Mucosa of rectum (tissue), 2 donors: ENCODE measurements at regions not wholly inside any gene's neighbourhood (a gene's known extent, or its start where the extent isn't known, plus 50 kb on each side); places are given as distances from the start of the nearest gene placed in this dataset.

ENCODE experiments used
- H3K27ac ChIP-seq, 2 donors: one replicate each; pipeline ENCODE4 v1.7.0; 2013; ENCODE audit warnings: inconsistent platforms in 2 of 2, low read depth in 2 of 2, low read length in 2 of 2
- H3K27me3 ChIP-seq, 2 donors: one replicate each; pipeline ENCODE4 v1.7.0; 2013; ENCODE audit warnings: low read length in 2 of 2; ENCODE audit not compliant: control insufficient read depth in 2 of 2, insufficient read depth in 2 of 2
- H3K36me3 ChIP-seq, 2 donors: one replicate each; pipeline ENCODE4 v1.7.0; 2013; ENCODE audit warnings: low read length in 2 of 2; ENCODE audit not compliant: control insufficient read depth in 2 of 2, insufficient read depth in 2 of 2
- H3K4me1 ChIP-seq, 2 donors: one replicate each; pipeline ENCODE4 v1.7.0; 2013; ENCODE audit warnings: low read length in 2 of 2, mild to moderate bottlenecking in 1 of 2; ENCODE audit not compliant: control insufficient read depth in 2 of 2, insufficient read depth in 2 of 2
- H3K4me3 ChIP-seq, 2 donors: one replicate each; pipeline ENCODE4 v1.7.0; 2013; ENCODE audit warnings: low read length in 2 of 2
- H3K9ac ChIP-seq, 2 donors: one replicate each; pipeline ENCODE4 v1.7.0; 2013; ENCODE audit warnings: low read length in 2 of 2, low read depth in 1 of 2, mild to moderate bottlenecking in 1 of 2
- H3K9me3 ChIP-seq, 2 donors: one replicate each; pipeline ENCODE4 v1.7.0; 2013; ENCODE audit warnings: low read length in 2 of 2; ENCODE audit not compliant: control insufficient read depth in 2 of 2
- donor health status: healthy.
- donor health status: Normal muscosa, but diverticular disease.

DNA sequence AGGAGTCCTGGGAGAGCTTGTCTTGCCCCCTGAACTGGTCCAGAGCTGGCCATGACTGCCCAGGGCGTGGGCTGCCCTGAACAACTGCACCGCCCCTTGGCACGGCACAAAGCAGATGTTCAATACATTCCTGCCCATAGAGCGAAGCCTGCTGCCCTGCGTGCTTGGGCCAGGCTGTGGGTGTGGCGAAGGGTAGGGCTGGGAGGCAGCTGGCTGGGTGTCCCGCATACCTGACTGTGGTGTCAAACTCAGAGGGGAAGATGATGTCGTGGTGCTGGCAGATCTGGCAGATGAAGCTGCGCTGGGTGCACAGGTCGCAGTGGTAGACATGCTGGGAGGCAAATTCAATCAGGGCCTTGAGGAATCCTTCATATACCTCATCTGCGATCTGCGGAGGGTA, 124.2 kb upstream of the SMURF2 start:
- no peaks in the 10 kb centered on the region for H3K27me3 ChIP-seq
- H3K4me1 ChIP-seq = peaks cover 17 to 24% of the 10 kb centered on the region in 2 donors
- H3K9me3 ChIP-seq = no peaks in the 10 kb centered on the region
- no peak overlapping the region for H3K4me3 ChIP-seq
- H3K36me3 ChIP-seq = peaks cover 8 to 31% of the 10 kb centered on the region in 2 donors
- H3K27ac ChIP-seq = no peak overlapping the region
- H3K9ac ChIP-seq = no peak overlapping the region

GRCh38 chr17:64785011-64785421, 122.9 kb upstream of the SMURF2 start:
- no peaks in the 10 kb centered on the region for H3K27me3 ChIP-seq
- peaks cover 22 to 32% of the 10 kb centered on the region in 2 donors for H3K4me1 ChIP-seq
- no peak overlapping the region for H3K9ac ChIP-seq
- H3K36me3 ChIP-seq = peaks cover 8 to 31% of the 10 kb centered on the region in 2 donors
- no peaks in the 10 kb centered on the region for H3K9me3 ChIP-seq
- H3K27ac ChIP-seq = no peak overlapping the region
- H3K4me3 ChIP-seq = no peak overlapping the region

DNA sequence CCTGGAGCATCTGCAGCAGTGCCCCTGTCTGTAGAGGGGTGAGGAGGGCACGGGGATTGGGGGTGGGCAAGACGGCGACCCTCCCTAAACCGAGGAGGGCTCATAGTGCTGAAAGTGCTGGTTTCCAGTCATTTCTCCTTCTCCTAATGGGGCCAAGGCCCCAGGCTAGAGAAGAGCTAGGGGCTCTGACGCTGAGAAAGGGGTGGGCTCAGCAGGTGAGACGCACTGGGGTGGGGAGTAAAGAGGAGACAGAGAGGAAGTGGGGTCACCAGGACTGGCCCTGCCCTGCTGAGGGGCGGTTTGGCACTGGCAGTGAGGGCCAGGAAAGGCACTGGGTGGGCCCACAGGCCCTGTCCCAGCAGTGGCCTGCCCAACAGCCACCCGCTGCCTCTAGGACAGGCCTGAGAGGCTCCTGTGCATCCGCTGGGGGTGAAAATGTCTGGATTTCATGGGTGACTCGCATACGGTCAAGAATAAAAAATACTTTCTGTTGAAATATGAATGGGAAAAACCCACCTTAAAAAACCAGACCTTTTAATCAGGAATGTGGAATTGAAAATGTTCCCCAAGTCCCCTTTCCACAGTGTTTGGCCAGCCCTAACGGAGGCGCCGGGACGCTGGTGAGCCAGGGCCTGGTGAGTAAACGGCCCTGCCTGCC, 122.4 kb upstream of the SMURF2 start:
- Histone ChIP-seq H3K9me3 (no peaks in the 10 kb centered on the region), H3K36me3 (peaks cover 8 to 31% of the 10 kb centered on the region in 2 donors), H3K27ac (no peak overlapping the region), H3K27me3 (peaks cover under 1 to 1% of the 10 kb centered on the region in 2 donors), H3K9ac (no peak overlapping the region), H3K4me3 (no peak overlapping the region), H3K4me1 (peaks cover 26 to 37% of the 10 kb centered on the region in 2 donors)

GRCh38 chr17:64783556-64784352, 121.6 kb upstream of the SMURF2 start:
- H3K4me1 ChIP-seq = peaks cover 33 to 44% of the 10 kb centered on the region in 2 donors
- peaks cover 5 to 7% of the 10 kb centered on the region in 2 donors for H3K27me3 ChIP-seq
- peaks cover 8 to 31% of the 10 kb centered on the region in 2 donors for H3K36me3 ChIP-seq
- no peak overlapping the region for H3K9ac ChIP-seq
- no peak overlapping the region for H3K27ac ChIP-seq
- H3K9me3 ChIP-seq = no peaks in the 10 kb centered on the region
- no peak overlapping the region for H3K4me3 ChIP-seq

- Histone ChIP-seq H3K9me3 (no peaks in the 10 kb centered on the region), H3K36me3 (peaks cover 8 to 31% of the 10 kb centered on the region in 2 donors), H3K4me1 (peaks cover 39 to 45% of the 10 kb centered on the region in 2 donors), H3K27me3 (peaks cover 7 to 9% of the 10 kb centered on the region in 2 donors), H3K27ac (no peak overlapping the region), H3K9ac (no peak overlapping the region), H3K4me3 (no peak overlapping the region)
These were observed 120.9 kb upstream of the SMURF2 start for GRCh38 chr17:64783031-64783461.

- H3K9me3 ChIP-seq = no peaks in the 10 kb centered on the region
- peaks cover 9 to 11% of the 10 kb centered on the region in 2 donors for H3K27me3 ChIP-seq
- peak overlapping the region; percentile 15 to 16 for H3K27ac ChIP-seq
- peaks cover 38 to 40% of the 10 kb centered on the region in 2 donors for H3K4me1 ChIP-seq
- H3K9ac ChIP-seq = peak overlapping the region in 1 of 2 donors; percentile 22
- peak overlapping the region in 1 of 2 donors; percentile 44 for H3K4me3 ChIP-seq
- H3K36me3 ChIP-seq = peaks cover 8 to 31% of the 10 kb centered on the region in 2 donors
These were observed 119.9 kb upstream of the SMURF2 start for GRCh38 chr17:64781810-64782555.

GRCh38 chr17:64781014-64781756, 119.1 kb upstream of the SMURF2 start:
- Histone ChIP-seq H3K27ac (peak overlapping the region; percentile 37 to 65), H3K4me1 (peaks cover 35 to 41% of the 10 kb centered on the region in 2 donors), H3K9me3 (no peaks in the 10 kb centered on the region), H3K27me3 (peaks cover 9 to 11% of the 10 kb centered on the region in 2 donors), H3K36me3 (peaks cover 8 to 25% of the 10 kb centered on the region in 2 donors), H3K9ac (peak overlapping the region; percentile 52 to 71), H3K4me3 (peak overlapping the region; percentile 70 to 72)

DNA sequence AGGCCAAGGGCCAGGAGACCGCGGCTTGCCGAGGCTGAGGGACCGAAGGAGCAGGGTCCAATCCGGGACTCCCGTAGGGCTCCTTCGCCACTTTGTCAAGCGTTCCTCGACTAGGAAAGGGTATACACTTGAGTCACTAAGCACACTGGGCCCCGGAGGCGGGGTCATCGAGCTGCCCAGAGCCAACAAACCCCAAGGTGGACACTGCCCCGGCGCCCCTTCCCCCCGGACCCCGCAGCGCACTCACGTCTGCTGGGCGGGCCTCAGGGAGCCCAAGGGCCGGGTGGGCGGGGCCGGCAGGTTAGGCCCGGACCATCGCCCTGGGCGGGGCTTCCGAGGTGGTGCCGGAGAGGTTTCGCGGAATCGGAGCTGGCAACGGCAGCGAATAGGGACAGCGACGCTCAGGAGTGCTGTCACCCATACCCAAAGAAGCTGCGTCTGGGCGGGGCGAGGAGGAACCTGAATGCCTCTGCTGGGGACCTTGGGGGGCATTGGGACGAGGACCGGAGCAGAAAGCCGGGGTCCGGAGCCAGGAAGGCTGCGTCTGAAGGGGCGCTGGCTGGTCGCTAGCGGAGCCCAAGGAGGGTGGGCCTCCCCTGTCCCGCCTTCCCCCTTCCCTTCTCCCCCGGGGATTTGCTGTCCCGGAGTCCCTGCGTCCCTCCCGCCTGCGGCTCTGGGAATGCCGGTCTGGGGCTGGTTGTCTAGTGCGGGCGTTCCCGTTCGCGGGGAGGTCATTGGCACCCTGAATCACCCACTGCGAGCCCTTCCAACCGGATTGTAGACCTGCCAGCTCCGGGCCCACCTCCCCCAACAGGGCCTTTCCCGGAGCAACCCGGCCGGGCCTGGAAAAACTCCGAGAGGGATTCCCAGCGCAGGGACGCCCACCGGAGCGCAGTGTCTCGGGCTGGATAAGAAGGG, 118.2 kb upstream of the SMURF2 start:
- Histone ChIP-seq H3K9me3 (no peaks in the 10 kb centered on the region), H3K36me3 (peaks cover 4 to 20% of the 10 kb centered on the region in 2 donors), H3K9ac (peak overlapping the region; percentile 52 to 71), H3K27ac (peak overlapping the region; percentile 37 to 65), H3K4me3 (peak overlapping the region; percentile 70 to 72), H3K4me1 (peaks cover 35 to 39% of the 10 kb centered on the region in 2 donors), H3K27me3 (peaks cover 9 to 11% of the 10 kb centered on the region in 2 donors)
